GM21381 (cell line): ENCODE measurements at regions not wholly inside any gene's neighbourhood (a gene's known extent, or its start where the extent isn't known, plus 50 kb on each side); places are given as distances from the start of the nearest gene placed in this dataset.

Experiments
- ATAC-seq: cut with Tn5 transposase; IDR thresholded peaks from one replicate; pipeline ENCODE4 v1.9.1; 2021; ENCODE audit warnings: mild to moderate bottlenecking, moderate library complexity; ENCODE audit not compliant: unreplicated experiment

DNA sequence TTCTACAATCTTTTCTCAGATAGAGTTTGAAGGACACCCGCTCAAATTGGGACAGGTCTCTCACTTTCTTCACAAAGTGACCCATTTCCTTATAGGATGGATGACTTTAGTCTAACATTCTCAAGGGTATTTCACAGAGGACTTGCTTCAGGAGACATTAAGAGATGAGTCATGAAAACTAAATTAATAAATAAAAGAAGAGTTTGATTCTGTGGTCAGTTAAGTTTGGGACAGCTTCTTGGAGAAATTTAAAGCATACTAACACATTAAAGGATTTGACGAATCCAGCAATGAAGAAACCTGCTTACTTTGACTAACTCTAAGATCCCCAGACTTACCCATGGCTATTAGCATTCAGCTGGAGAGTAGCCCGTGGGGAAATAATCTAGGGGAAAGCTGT, 95.6 kb upstream of the RAB3GAP2 start:
- ATAC-seq: no peak

- ATAC-seq: no peak
These were observed 94.0 kb upstream of the RAB3GAP2 start for GRCh38 chr1:220366269-220366668.

DNA sequence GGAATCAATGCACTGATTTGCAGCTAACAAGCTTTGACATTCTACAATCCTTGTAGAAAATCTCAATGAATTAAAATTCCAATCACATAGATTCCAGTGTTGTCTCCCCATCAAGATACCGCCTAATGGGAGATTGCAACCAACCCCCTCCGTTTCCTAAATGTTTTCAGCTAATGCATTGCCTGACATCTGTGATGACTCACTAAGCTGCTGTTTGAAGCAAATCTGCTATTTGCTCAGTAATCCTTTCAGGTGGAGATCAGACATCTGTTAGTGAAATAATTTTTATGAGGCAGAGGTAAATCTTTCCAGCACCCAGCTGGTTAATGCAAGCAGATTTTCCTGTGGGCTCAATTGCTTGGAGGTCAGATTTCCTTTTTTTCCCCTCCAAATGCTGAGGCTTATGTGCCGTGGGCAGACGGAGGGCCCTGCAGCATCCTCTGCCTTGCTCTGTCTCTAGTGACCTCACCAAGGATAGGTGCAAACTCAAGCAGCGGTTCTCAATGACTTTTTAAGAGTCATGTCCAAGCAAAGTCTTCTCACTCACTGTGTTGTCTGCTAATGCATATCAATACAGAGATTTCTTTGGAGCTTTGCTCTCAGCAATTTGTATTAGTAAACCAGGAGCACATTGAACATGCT, 91.1 kb upstream of the RAB3GAP2 start:
- no peak for ATAC-seq

DNA sequence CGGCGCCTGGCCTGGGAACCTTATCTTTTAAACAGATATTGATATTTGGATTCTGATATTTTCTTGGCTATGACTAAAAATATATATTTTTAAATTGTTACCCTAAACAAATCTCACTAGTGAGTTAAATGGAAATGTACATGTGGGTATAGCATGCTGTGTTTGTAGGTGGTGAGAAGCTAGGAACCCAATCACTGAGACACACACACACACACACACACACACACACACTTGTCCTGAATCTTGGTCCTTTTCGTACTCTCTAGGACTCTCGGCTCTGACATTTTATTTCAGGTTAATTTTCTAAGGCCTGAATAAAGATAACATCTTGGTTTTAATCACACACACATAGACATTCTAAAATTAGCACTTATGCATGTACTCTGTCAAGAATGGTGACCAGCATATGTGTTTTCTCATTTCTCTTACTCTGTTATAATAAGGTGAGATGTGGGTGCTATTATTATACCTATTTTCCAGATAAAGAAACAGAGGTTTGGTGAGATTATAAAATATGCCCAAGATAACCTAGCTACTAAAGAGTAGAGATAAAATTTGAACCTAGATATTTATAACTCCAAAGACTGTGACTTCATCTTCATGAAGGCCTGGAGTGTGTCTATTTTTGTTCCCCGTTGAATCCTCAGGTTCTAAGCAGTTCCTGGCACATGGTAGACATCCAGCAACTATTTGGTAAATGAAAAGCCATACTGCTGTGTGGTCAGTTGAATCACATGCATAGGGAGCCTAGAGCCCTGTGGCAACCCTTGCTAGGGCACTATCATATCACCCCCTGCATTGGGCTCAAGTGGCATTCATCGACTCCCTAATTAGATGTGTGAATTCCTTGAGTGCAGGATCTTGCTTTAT, 85.0 kb upstream of the RAB3GAP2 start:
- ATAC-seq: no peak

GRCh38 chr1:220353229-220354012, 81.2 kb upstream of the RAB3GAP2 start:
- no peak for ATAC-seq

- no peak for ATAC-seq
These were observed 76.0 kb upstream of the RAB3GAP2 start for GRCh38 chr1:220348211-220348610.

- no peak for ATAC-seq
These were observed 75.5 kb upstream of the RAB3GAP2 start for GRCh38 chr1:220347654-220348175.

- no peak for ATAC-seq
These were observed 72.5 kb upstream of the RAB3GAP2 start for GRCh38 chr1:220344745-220345144.

GRCh38 chr1:220342853-220343252, 70.6 kb upstream of the RAB3GAP2 start:
- no peak for ATAC-seq

- no peak for ATAC-seq
These were observed 68.9 kb upstream of the RAB3GAP2 start for GRCh38 chr1:220341126-220341525.

GRCh38 chr1:220339581-220339980, 67.3 kb upstream of the RAB3GAP2 start:
- no peak for ATAC-seq

GRCh38 chr1:220338759-220339158, 66.5 kb upstream of the RAB3GAP2 start:
- ATAC-seq: no peak

GRCh38 chr1:220336391-220337031, 64.3 kb upstream of the RAB3GAP2 start:
- ATAC-seq: no peak

GRCh38 chr1:220335668-220336067, 63.4 kb upstream of the RAB3GAP2 start:
- ATAC-seq: no peak

GRCh38 chr1:220331318-220331717, 59.1 kb upstream of the RAB3GAP2 start:
- no peak for ATAC-seq

DNA sequence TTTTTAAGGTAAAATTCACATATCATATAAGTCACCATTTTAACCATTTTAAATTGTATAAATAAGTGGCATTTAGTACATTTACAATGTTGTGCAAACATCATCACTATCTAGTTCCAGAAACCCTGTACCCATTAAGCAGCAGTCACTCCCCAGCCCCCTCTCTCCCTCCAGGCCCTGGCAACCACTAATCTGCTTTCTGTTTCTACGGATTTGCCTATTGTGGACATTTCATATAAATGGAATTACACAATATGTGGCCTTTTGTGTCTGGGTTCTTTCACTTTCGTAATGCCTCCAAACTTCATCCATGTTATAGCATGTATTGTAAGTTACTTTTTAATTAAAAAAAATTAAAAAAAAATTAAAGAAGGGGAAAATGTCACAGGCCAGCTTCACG, 58.0 kb upstream of the RAB3GAP2 start:
- ATAC-seq: no peak

DNA sequence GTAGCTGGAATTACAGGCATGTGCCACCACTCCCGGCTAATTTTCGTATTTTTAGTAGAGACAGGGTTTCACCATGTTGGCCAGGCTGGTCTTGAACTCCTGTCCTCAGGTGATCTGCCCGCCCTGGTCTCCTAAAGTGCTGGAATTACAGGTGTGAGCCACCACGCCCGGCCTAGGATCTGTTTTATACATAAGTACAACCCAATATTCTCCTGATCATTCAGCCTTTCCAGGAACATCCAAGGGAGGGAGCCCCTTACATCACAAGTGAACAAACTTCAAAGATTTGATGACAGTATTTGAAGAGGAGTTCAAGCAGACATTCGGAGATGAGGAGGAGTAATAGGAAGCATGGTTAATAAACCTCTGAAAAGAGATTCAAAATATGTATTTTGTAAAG, 54.9 kb upstream of the RAB3GAP2 start:
- ATAC-seq: no peak

DNA sequence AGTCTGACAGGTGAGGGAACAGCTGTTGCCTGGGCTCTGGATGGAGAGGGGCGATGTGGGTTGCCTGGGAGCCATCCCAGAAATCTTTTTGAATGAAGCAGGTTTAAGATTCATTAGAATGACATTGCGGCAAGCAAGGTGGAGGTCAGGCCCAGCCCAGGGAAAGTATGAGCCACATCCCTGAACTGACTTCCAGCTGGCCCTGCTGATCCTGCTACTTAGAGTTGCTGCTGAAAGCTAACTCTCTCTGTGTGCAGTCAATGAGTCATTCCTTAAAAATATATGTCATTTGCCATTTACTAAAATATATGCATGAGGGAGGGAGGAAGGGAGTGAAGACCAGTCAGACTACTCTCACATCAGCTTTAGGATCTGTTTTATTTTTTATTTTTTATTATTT, 54.3 kb upstream of the RAB3GAP2 start:
- ATAC-seq: no peak

- no peak for ATAC-seq
These were observed 53.2 kb upstream of the RAB3GAP2 start for GRCh38 chr1:220325306-220325995.

- ATAC-seq: no peak
These were observed 51.5 kb upstream of the RAB3GAP2 start for GRCh38 chr1:220323717-220324116.
